Right kidney (tissue), 1 donor: ENCODE measurements at regions not wholly inside any gene's neighbourhood (a gene's known extent, or its start where the extent isn't known, plus 50 kb on each side); places are given as distances from the start of the nearest gene placed in this dataset.
"Not testable (repeated sequence)": the region's sequence is repeated elsewhere in the genome, so short reads cannot be mapped to it uniquely, and the experiment has no call there.

ENCODE experiments used
- DNase-seq: peaks from one replicate; pipeline ENCODE4 v3.0.0-alpha.2; 2016

GRCh38 chr17:83192161-83192788 is 112.9 kb downstream of the METRNL start:
- no peak for DNase-seq

- not testable (repeated sequence) for DNase-seq
Measured at GRCh38 chr17:83192789-83193335, 113.5 kb downstream of the METRNL start.

GRCh38 chr17:83193336-83194185 is 114.2 kb downstream of the METRNL start:
- no peak for DNase-seq

DNA sequence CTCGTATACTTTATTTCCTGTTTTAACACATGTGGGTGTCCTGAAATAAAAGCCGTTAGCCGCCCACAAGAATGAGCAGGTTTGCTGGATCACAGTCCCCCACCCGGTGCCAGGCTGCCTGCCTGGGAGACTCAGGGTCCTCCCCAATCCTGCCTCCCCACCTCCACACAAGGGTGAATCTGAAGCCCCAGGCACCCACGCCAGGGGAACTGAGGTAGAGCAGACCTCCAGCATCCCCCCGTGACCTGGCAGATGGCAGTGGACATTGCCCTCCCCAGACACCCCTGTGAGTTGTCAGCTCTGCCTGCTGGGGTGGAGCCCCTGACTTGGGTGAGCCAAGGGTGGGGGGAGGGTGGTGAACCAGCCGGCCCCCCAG is 114.8 kb downstream of the METRNL start:
- no peak for DNase-seq

GRCh38 chr17:83194761-83195329 is 115.4 kb downstream of the METRNL start:
- no peak for DNase-seq

DNA sequence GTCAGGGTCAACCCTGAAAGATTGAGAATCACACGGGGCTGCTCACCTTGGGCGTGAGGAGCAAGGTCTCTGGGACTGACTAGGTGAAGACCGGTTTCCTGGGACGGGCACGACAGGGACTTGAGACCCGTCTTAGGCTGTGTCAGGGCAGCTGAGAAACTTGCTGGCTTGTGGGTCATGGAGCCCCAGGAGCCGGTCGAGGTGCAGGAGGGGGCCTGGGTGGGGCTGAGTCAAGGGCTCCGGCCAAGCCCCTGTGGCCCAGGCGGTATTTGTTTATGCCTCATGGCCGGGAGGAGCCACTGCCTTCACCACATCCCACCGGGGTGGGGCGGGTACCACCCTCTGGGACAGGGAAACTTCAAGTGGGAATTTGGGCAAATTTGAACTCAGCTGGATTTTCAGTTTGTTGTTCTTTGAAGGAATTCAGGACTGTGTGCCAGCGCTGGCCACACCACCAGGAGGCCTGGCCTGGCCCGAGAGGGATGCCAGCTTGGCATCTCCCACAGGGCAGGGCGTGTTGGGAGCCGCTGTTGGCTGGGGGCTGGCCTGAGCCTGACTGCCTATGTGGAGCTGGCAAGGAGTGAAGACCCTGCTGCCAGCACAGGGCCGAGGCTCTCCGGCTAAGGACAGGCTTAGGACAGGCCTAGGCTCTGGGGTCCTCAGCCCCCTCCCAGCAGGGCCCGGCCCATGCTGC is 116.1 kb downstream of the METRNL start:
- no peak for DNase-seq

DNA sequence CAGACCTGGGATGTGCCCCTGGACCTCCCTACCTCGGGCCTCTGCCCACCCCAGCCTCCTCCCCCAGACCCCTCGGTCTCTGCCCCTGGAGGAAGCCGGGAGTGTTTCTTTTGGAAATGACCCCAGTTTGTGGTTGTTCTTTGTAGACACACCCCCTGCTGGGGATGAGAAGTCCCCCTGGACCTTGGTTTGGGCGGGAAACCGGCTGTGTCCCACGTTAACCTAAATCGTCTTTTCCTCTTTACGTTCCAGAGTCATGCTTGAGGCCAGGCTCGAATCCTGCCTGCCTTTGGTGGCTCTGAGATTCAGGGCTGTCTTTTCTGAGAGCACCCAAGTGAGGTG is 116.6 kb downstream of the METRNL start:
- DNase-seq, result no peak

DNA sequence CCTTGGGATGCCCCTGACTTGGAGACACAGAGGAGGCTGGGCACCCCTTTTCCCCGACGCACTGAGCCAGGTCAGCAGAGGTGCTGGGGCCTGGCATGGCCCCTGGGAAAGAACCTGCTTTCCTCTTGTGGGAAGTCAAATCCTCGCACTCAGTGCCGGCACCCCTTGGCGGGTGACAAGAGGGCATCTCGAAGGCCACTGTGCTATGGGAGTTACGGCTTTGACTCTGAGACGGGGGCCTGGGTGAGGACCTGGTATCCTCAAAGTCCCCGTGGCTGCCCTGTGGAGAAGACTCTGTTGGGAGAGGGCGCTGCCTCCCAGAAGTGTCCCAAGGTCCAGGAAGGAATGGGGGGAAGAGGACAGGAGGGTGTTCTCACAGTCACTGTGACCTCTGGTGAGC is 117.0 kb downstream of the METRNL start:
- DNase-seq, result no peak

DNA sequence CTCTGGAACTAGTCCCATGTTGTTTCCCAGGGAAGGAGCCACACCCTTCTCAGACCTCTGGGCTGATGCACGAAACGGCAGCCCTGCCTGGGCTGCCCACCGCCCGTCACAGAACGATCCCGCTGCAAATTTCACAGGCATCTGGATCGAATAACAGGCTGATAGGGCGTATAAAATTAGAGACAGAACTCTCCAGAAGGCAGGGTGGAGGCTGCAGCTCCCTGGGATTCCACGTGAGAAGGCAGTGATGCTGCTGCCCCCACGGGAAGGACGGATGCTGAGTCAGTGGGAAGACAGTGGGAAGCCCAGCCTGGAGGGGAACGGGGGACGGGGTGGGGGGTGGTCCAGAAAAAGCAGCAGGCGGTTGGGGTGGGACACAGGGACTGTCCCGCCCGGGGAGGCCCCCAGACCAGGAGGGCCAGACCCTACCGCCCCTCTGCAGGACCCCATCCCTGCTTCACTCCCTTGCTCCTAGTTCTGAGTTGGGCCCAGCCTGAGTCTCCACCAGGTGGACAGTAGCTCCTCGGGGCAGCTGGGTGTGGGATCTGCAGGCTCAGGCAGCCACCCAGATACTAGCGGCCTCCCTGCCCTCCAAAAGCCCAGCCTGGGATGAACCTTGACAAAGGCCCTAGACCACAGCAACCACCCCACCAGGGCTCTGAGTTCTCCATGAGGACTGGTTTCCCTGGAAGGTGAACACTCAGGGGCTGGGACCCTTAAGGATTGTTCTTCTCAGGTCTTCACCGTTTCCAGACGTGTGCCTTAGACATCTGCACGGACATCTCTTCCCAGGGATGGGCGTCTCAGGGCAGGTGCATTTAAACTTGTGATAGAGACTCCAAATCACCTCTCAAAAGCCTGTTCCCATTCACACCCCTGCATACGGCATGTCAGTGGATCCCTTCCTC is 117.8 kb downstream of the METRNL start:
- DNase-seq, result no peak

GRCh38 chr17:83198366-83199341 is 119.2 kb downstream of the METRNL start:
- DNase-seq, result no peak

GRCh38 chr17:83199500-83200201 is 120.2 kb downstream of the METRNL start:
- no peak for DNase-seq

DNA sequence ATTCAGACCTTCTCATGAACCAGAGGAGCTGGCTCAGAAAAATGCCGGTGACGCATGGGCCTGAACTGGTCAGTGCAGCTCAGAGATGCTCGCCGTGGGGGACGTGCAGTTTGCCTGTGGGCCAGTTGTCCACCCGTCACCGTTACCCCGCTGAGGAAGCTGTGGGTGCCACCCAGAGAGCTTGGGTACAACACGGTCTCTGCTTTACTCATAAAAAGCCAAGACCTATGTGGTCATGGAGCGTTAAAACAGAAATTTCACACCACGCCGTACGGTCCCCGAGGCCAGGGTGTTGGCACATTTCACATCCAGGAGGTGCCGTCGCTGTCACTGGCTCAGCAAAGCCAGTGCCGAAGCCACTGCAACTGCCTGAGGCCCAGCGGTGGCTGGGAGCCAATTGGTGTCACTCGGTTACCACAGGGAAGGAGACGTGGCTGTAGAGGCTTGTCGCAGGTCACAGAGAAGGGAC is 120.9 kb downstream of the METRNL start:
- no peak for DNase-seq

GRCh38 chr17:83200751-83201150 is 121.3 kb downstream of the METRNL start:
- DNase-seq, result no peak

- DNase-seq, result no peak
Measured at GRCh38 chr17:83201206-83202001, 122.0 kb downstream of the METRNL start.

- no peak for DNase-seq
Measured at GRCh38 chr17:83202002-83203000, 122.9 kb downstream of the METRNL start.

- no peak for DNase-seq
Measured at GRCh38 chr17:83203073-83203471, 123.7 kb downstream of the METRNL start.

- no peak for DNase-seq
Measured at GRCh38 chr17:83203472-83204221, 124.2 kb downstream of the METRNL start.
